ENCODE measurements at regions not wholly inside any gene's neighbourhood (a gene's known extent, or its start where the extent isn't known, plus 50 kb on each side); places are given as distances from the start of the nearest gene placed in this dataset.
"Not testable (repeated sequence)": the region's sequence is repeated elsewhere in the genome, so short reads cannot be mapped to it uniquely, and the experiment has no call there.

DNA sequence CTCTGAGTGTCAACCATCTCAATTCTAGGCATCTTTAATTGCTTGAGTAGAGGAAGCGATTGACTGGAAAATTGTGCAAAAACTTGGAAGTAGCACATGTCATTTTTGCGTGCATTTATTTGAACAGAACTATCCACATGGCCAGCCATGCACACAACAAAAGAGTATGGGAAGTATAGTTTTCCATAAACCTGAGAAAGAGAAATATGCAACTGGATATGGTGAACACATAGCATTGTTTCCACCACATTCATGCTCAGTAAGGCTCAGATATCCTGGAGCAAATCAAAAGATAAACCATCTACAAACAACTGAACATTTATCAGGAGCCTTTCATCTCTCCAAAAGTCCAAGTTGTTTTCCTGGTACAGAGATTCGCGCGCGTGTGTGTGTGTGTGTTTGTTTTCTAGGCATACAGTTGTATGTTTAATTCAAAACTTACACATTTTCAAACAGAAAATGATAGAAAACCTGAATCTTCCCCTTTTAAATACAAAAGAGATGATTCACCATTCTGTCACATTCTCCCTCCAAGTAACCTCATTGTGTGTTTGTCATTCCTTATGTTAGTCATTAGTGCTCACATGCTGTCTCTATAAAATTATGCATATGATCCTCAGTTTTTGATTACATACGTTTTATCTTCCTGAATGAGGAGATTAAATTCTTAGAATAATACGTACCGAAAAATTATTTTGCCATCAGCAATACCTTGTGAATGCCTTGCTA lies 780.4 kb upstream of the NRXN1 start:
- Histone ChIP-seq H3K27me3 (ENCODE audit: control insufficient read depth, insufficient read depth, low read length) (no peaks in the 10 kb centered on the region), H3K9me3 (ENCODE audit: control insufficient read depth, low read depth, low read length) (no peaks in the 10 kb centered on the region), H3K4me1 (ENCODE audit: control insufficient read depth, low read depth, low read length) (peaks cover 13% of the 10 kb centered on the region), H3K4me3 (ENCODE audit: low read length) (no peak overlapping the region), H3K9ac (ENCODE audit: low read length) (no peak overlapping the region), H3K36me3 (ENCODE audit: control insufficient read depth, low read depth, low read length) (no peaks in the 10 kb centered on the region), H3K27ac (ENCODE audit: low read length) (no peak overlapping the region)

DNA sequence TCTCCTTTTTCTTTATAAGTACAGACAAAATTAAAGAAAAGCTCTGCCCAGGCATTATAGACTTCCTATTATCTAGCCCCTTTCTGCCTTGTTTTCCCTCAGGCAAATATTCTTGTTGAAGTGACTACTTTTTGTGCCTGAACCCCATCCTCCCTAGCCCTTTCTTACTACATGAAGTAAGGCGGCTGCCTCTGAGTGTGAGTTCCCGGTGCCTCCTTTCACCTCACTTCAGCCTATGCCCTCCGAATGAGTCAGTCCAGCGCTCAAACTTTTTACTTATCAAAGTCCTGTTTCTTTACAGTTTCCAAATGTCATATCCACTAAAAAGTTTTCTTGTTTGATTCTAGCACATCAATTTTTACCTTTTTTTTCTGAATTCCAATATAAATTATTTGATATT lies 778.3 kb upstream of the NRXN1 start:
- H3K4me3 ChIP-seq (ENCODE audit: low read length), result no peak overlapping the region

DNA sequence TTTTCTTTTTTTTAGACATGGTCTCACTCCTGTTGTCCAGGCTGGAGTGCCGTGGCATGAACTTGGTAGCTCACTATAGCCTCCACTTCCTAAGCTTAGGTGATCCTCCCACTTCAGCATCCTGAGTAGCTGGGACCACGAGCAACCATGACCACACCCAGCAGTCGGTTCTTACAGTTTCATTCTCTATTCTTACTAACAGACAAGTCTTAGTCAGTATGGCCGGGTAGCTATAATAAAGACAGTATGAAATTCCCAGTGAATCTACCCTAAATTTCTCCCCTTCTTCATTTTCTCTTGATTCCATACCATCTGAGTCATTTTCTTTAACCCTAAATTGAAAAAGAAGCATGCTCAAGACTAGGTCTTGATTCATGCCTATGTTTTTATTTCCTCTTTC lies 775.3 kb upstream of the NRXN1 start:
- Histone ChIP-seq H3K27me3 (ENCODE audit: control insufficient read depth, insufficient read depth, low read length) (no peaks in the 10 kb centered on the region), H3K9me3 (ENCODE audit: control insufficient read depth, low read depth, low read length) (no peaks in the 10 kb centered on the region), H3K27ac (ENCODE audit: low read length) (no peak overlapping the region), H3K36me3 (ENCODE audit: control insufficient read depth, low read depth, low read length) (no peaks in the 10 kb centered on the region), H3K4me3 (ENCODE audit: low read length) (no peak overlapping the region), H3K9ac (ENCODE audit: low read length) (no peak overlapping the region), H3K4me1 (ENCODE audit: control insufficient read depth, low read depth, low read length) (no peaks in the 10 kb centered on the region)

More for the DNA sequence above, 778.3 kb upstream of the NRXN1 start:
- Histone ChIP-seq H3K36me3 (ENCODE audit: control insufficient read depth, low read depth, low read length) (no peaks in the 10 kb centered on the region), H3K27me3 (ENCODE audit: control insufficient read depth, insufficient read depth, low read length) (no peaks in the 10 kb centered on the region), H3K4me1 (ENCODE audit: control insufficient read depth, low read depth, low read length) (no peaks in the 10 kb centered on the region), H3K9ac (ENCODE audit: low read length) (no peak overlapping the region), H3K9me3 (ENCODE audit: control insufficient read depth, low read depth, low read length) (no peaks in the 10 kb centered on the region), H3K27ac (ENCODE audit: low read length) (no peak overlapping the region)

GRCh38 chr2:51795248-51795888 lies 763.4 kb upstream of the NRXN1 start:
- H3K4me1 ChIP-seq (ENCODE audit: control insufficient read depth, low read depth, low read length), result no peaks in the 10 kb centered on the region
- H3K9me3 ChIP-seq (ENCODE audit: control insufficient read depth, low read depth, low read length), result no peaks in the 10 kb centered on the region
- H3K36me3 ChIP-seq (ENCODE audit: control insufficient read depth, low read depth, low read length), result no peaks in the 10 kb centered on the region
- no peaks in the 10 kb centered on the region for H3K27me3 ChIP-seq (ENCODE audit: control insufficient read depth, insufficient read depth, low read length)
- H3K4me3 ChIP-seq (ENCODE audit: low read length), result no peak overlapping the region
- H3K9ac ChIP-seq (ENCODE audit: low read length), result no peak overlapping the region
- no peak overlapping the region for H3K27ac ChIP-seq (ENCODE audit: low read length)

GRCh38 chr2:51791496-51791895 lies 759.6 kb upstream of the NRXN1 start:
- no peaks in the 10 kb centered on the region for H3K9me3 ChIP-seq (ENCODE audit: control insufficient read depth, low read depth, low read length)
- H3K4me3 ChIP-seq (ENCODE audit: low read length), result no peak overlapping the region
- no peaks in the 10 kb centered on the region for H3K36me3 ChIP-seq (ENCODE audit: control insufficient read depth, low read depth, low read length)
- H3K27me3 ChIP-seq (ENCODE audit: control insufficient read depth, insufficient read depth, low read length), result no peaks in the 10 kb centered on the region
- no peak overlapping the region for H3K9ac ChIP-seq (ENCODE audit: low read length)
- H3K27ac ChIP-seq (ENCODE audit: low read length), result no peak overlapping the region
- H3K4me1 ChIP-seq (ENCODE audit: control insufficient read depth, low read depth, low read length), result no peaks in the 10 kb centered on the region

GRCh38 chr2:51790854-51791253 lies 758.9 kb upstream of the NRXN1 start:
- H3K27ac ChIP-seq (ENCODE audit: low read length), result no peak overlapping the region
- H3K4me1 ChIP-seq (ENCODE audit: control insufficient read depth, low read depth, low read length), result no peaks in the 10 kb centered on the region
- no peak overlapping the region for H3K9ac ChIP-seq (ENCODE audit: low read length)
- H3K9me3 ChIP-seq (ENCODE audit: control insufficient read depth, low read depth, low read length), result no peaks in the 10 kb centered on the region
- no peaks in the 10 kb centered on the region for H3K36me3 ChIP-seq (ENCODE audit: control insufficient read depth, low read depth, low read length)
- H3K4me3 ChIP-seq (ENCODE audit: low read length), result no peak overlapping the region
- no peaks in the 10 kb centered on the region for H3K27me3 ChIP-seq (ENCODE audit: control insufficient read depth, insufficient read depth, low read length)

DNA sequence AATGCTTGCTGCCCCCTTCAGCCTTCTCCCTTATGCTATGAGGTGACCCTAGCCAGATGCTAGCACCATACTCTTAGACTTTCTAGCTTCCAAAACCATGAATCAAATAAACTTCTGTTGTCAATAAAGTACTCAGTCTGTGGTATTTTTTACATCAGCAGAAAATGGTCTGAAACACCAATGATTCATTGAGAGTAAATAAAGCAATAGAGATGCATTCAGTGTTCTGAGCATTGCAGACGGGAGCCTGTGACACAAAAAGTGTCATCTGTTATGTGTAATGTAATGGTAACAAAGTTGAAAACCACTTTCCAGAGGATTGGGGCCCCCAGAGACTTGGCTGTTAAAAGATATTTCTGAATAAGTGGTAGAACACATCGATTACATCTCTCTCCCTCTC lies 758.0 kb upstream of the NRXN1 start:
- H3K9me3 ChIP-seq (ENCODE audit: control insufficient read depth, low read depth, low read length), result no peaks in the 10 kb centered on the region
- no peak overlapping the region for H3K9ac ChIP-seq (ENCODE audit: low read length)
- no peaks in the 10 kb centered on the region for H3K27me3 ChIP-seq (ENCODE audit: control insufficient read depth, insufficient read depth, low read length)
- no peak overlapping the region for H3K27ac ChIP-seq (ENCODE audit: low read length)
- H3K4me1 ChIP-seq (ENCODE audit: control insufficient read depth, low read depth, low read length), result no peaks in the 10 kb centered on the region
- no peaks in the 10 kb centered on the region for H3K36me3 ChIP-seq (ENCODE audit: control insufficient read depth, low read depth, low read length)
- H3K4me3 ChIP-seq (ENCODE audit: low read length), result no peak overlapping the region

GRCh38 chr2:51782921-51783765 lies 751.2 kb upstream of the NRXN1 start:
- H3K27ac ChIP-seq (ENCODE audit: low read length), result no peak overlapping the region
- H3K4me1 ChIP-seq (ENCODE audit: control insufficient read depth, low read depth, low read length), result no peaks in the 10 kb centered on the region
- H3K36me3 ChIP-seq (ENCODE audit: control insufficient read depth, low read depth, low read length), result no peaks in the 10 kb centered on the region
- no peaks in the 10 kb centered on the region for H3K9me3 ChIP-seq (ENCODE audit: control insufficient read depth, low read depth, low read length)
- no peak overlapping the region for H3K9ac ChIP-seq (ENCODE audit: low read length)
- no peaks in the 10 kb centered on the region for H3K27me3 ChIP-seq (ENCODE audit: control insufficient read depth, insufficient read depth, low read length)
- no peak overlapping the region for H3K4me3 ChIP-seq (ENCODE audit: low read length)

GRCh38 chr2:51781691-51782090 lies 749.8 kb upstream of the NRXN1 start:
- Histone ChIP-seq H3K4me1 (ENCODE audit: control insufficient read depth, low read depth, low read length) (no peaks in the 10 kb centered on the region), H3K9me3 (ENCODE audit: control insufficient read depth, low read depth, low read length) (no peaks in the 10 kb centered on the region), H3K4me3 (ENCODE audit: low read length) (no peak overlapping the region), H3K36me3 (ENCODE audit: control insufficient read depth, low read depth, low read length) (no peaks in the 10 kb centered on the region), H3K27me3 (ENCODE audit: control insufficient read depth, insufficient read depth, low read length) (no peaks in the 10 kb centered on the region), H3K27ac (ENCODE audit: low read length) (no peak overlapping the region), H3K9ac (ENCODE audit: low read length) (no peak overlapping the region)

GRCh38 chr2:51780353-51780752 lies 748.4 kb upstream of the NRXN1 start:
- no peaks in the 10 kb centered on the region for H3K4me1 ChIP-seq (ENCODE audit: control insufficient read depth, low read depth, low read length)
- H3K36me3 ChIP-seq (ENCODE audit: control insufficient read depth, low read depth, low read length), result no peaks in the 10 kb centered on the region
- H3K9me3 ChIP-seq (ENCODE audit: control insufficient read depth, low read depth, low read length), result no peaks in the 10 kb centered on the region
- H3K27me3 ChIP-seq (ENCODE audit: control insufficient read depth, insufficient read depth, low read length), result no peaks in the 10 kb centered on the region
- no peak overlapping the region for H3K4me3 ChIP-seq (ENCODE audit: low read length)
- no peak overlapping the region for H3K9ac ChIP-seq (ENCODE audit: low read length)
- no peak overlapping the region for H3K27ac ChIP-seq (ENCODE audit: low read length)

GRCh38 chr2:51779723-51780122 lies 747.8 kb upstream of the NRXN1 start:
- H3K27me3 ChIP-seq (ENCODE audit: control insufficient read depth, insufficient read depth, low read length); H3K9ac ChIP-seq (ENCODE audit: low read length); H3K4me3 ChIP-seq (ENCODE audit: low read length); H3K4me1 ChIP-seq (ENCODE audit: control insufficient read depth, low read depth, low read length); H3K27ac ChIP-seq (ENCODE audit: low read length); H3K36me3 ChIP-seq (ENCODE audit: control insufficient read depth, low read depth, low read length); H3K9me3 ChIP-seq (ENCODE audit: control insufficient read depth, low read depth, low read length): not testable (repeated sequence)
